Ecto neural progenitor cell (in vitro differentiated cells): ENCODE measurements at regions not wholly inside any gene's neighbourhood (a gene's known extent, or its start where the extent isn't known, plus 50 kb on each side); places are given as distances from the start of the nearest gene placed in this dataset.
A peak's percentile ranks its signal among the peaks of the same experiment; 100 is the strongest.
"Not testable (repeated sequence)": the region's sequence is repeated elsewhere in the genome, so short reads cannot be mapped to it uniquely, and the experiment has no call there.

Source experiments
- DNase-seq: peaks from one replicate; pipeline ENCODE4 v3.0.0-alpha.2; 2018; ENCODE audit warnings: low spot score

DNA sequence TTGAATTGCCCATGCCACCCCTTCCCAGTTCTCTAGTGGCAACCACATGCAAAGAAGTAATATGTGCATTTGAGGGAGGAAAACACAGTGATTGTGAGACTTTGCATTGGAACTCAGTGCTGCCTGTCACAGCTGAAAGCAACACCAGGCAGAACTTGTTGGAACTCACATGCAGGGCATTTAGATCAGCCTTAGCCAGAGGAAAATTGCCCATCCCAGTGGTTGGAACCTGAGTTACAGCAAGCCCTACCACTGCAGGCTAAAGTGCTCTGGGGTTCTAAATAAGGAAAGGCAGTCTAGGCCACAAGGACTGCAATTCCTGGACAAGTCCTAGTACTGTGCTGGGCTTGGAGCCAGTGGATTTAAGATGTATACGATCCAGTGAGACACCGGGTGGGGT is 245.3 kb upstream of the UFL1 start:
- no peak for DNase-seq

DNA sequence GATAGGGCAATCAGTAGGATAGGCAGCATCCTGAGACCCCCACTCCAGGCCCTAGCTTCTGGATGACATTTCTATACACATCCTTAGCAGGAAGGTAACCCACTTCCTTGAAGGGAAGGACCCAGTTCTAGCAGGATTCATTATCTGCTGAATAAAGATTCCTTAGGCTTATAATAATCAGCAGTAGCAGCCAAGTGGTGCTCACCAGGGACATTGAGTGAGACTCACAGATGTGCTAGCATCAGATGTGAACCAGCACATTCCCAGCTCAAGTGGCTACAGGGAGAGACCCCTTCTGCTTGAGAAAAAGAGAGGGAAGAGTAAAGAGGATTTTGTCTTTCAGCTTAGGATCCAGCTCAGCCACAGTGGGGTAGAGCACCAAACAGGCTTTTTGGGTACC is 244.8 kb upstream of the UFL1 start:
- DNase-seq, result no peak

DNA sequence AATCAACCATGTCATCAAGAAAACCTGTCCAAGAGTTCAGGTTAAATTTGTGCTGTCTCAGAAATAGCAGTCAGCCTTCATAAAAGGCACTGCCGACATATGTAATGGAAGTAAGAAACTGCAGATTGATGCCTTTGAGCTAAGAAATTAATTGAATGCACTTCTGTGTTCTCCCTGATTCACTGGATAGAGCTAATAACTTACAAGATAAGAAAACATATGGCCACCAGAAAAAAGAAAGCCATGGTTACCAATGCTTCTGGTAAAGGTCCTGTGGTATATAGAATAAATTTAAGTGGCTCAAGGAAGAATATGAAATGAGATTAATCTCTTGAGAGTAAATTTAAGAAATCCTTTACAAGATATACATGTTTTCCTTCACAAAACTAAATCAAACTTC is 242.5 kb upstream of the UFL1 start:
- no peak for DNase-seq

DNA sequence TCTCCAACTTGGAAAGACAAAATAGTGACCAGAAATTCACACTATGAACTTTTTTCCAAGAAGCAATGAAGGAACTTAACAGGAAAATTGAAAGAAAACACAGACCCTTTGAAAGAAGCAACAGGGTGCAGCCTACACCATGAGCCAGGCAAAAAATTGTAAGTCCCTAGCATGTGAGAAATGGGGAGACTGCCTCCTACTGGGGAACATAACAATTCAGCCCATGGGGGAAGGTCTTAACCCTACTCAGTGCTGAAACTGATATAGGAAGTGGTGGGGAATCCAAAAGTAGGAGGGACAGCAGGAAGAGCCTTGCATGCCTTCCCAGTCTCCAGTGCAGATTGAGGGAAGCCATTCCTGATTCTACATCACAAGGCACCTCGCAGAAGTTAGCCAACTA is 235.1 kb upstream of the UFL1 start:
- DNase-seq, result no peak

DNA sequence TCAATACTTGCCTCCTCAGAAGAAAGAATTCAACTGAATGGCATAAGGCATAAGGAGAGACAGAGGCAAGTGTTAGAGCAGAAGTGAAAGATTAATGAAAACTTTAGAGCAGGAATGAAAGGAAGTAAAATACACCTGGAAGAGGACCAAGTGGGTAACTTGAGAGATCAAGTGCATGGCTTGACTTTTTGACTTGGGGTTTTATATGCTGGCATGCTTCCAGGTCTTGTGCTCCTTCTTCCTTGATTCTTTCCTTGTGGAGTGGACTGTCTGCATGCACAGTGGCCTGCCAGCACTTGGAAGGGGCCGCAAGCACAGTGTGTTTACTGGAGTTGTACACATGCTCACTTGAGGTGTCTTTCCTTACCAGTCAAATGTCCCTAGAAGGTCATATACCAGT is 222.1 kb upstream of the UFL1 start:
- no peak for DNase-seq

DNA sequence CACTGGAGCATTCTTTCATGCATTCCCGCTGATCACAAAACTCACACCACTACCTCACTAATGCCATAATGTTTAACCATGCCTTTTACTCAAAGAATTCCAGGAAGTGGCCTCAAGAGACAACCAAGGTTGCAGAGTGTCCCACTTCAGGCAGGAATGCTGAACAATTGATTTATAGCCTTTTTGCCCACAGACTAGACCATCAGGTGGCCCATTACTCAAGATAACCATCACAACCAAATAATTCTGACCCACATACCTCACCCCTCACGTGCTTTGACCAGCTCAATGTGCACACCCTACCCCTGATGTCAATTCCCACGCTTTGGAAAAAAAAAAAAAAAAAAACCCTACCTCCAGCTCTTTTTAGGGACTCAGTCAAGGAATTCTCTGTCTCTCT is 220.6 kb upstream of the UFL1 start:
- no peak for DNase-seq

DNA sequence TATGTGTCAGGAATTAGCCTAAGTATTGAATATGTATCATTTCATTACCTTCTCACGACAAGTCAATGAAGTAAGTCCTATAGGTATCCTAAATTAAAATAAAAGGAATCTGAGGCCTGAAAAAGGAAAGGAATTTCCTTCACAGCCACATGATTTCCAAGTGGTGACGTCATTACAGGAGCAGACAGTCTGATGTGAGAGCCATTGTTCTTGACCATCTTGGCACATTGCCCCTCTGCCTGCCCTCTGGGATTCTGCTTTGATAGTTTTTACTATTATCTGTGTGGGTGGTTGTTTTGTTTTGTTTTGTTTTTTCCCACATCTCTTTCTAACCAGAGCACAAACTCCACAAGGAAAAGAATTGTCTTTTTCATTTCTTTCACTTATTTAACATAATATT is 219.8 kb upstream of the UFL1 start:
- DNase-seq, result no peak

DNA sequence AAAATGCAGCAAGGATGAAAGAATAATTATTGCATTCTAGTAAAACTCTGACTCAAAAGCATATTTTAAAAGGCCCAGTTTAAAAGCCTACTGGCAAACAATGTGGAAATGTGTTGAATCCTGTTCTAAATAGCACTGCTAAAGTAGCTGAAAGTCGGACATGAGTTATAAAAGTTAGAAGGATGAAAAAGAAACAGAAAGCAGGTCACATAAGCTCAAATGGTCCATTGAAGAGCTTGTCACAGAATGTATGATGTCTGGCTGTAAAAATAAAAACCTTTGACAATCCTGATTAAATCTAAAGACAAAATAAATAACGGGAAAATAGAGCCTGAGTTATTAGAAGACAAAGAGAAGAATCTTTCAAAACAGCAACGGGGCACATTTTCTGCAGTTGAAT is 218.6 kb upstream of the UFL1 start:
- no peak for DNase-seq

DNA sequence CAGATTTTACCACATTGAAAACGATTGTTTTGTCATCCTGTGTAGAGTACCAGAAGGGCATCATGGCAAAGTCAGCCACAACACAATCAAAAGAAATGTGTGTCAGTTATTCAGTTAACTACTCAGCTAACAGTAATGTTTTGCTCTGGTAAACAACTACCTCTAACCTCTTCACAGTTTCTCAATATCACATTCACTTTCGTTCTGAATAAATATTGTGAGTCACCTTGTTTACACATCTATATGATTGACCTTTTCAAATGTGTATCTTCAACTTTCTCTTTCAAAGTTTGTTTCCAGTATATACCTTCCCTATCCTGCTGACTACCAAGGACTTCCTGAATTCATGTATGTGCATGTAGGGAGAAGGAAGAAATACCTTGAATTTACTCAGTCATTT is 216.6 kb upstream of the UFL1 start:
- no peak for DNase-seq

DNA sequence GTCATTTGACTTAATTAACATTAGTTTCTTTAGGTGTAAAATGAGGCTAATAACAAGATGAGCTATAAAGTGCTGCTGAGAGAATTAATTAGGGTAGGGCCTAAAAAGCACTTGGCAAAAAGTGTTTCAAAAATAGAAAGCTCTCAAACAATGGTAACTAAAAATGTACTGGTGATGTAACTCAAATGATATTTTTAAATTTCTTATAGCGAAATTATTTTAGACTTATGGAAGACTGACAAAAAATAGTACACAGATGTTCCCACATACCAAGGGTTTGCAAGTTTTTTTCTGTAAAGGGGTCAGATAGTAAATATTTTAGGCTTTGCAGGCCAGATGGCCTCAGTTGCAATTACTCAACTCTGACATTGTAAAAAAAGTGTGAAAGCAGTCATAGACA is 190.7 kb upstream of the UFL1 start:
- DNase-seq, result no peak

DNA sequence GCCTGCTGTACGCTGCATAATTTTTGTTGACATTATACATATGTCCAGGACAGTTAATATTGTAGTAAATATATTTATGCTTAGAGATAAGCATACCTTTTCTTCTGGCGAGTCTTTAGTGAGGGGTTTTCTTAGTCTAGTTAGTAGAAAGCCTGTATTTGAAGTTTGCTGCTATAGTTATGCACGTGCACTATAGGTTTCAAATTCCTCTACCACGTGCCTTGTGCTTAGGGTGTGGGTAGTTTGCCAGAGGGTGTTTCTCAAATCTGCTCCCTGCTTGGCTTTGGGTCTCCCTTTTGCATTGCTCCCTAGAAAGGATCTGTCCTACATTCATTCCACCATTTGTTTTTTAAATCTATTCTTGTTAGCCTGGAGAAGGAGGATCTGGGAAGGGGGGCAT is 181.4 kb upstream of the UFL1 start:
- DNase-seq, result no peak

DNA sequence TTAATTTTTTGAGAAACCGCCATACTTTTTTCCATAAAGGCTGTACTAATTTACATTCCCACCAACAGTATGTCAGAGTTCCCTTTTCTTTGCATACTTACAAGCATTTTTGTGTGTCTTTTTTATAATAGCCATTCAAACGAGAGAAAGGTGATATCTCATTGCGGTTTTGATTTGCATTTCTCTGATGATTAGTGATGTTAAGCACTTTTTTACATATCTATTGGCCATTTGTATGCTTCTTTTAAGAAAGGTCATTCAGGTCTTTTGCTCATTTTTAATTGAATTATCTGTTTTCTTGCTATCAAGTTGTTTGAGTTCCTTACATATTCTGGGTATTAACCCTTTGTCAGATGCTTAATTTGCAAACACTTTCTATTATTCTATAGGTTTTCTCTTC is 176.1 kb upstream of the UFL1 start:
- DNase-seq, result no peak

DNA sequence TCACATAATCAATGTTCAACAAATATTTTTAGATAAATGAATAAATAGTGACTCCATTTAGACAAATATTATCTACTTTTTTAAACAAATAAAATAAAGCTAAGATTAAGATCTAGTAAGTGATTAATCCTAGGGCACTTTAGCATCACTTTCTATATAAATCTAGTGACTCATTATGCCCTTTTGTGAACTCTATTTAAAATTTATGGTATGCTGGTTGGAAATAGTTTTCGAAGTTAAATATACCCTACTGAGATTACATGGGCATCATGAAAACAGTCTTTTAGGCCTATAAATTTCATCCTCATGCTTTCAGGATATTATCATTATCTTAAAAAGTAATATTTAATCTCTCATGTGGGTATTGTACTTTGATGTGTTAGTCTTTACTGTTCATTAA is 140.4 kb upstream of the UFL1 start:
- DNase-seq, result no peak

DNA sequence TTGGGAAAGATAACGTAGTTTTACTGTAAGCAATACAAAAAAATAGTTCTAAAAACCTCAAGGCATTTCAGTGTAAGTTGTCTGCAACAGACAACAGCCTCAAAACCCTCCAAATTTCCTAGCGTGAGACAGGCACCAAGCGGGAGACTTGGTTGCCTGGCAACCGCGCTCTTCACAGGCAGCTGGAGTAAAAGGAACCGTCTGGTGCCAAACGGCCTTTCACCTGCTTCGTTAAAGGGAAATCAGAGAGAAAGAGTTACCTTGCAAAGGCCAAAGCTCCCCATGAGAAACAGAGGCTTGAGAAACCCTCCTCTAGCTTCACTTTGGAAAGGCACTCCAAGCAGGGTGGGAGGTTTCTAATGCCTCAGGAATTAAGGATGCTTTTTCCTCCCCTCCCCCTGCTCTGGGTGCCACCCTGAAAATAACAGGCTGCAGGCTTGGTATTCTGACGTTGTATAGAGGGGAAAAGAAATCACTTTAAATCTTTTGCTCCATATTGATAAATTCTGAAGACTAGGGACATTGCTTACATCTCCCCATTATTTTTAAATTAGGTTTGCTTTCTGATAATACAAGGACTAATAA is 129.7 kb upstream of the UFL1 start:
- DNase-seq, result peak; percentile 73

DNA sequence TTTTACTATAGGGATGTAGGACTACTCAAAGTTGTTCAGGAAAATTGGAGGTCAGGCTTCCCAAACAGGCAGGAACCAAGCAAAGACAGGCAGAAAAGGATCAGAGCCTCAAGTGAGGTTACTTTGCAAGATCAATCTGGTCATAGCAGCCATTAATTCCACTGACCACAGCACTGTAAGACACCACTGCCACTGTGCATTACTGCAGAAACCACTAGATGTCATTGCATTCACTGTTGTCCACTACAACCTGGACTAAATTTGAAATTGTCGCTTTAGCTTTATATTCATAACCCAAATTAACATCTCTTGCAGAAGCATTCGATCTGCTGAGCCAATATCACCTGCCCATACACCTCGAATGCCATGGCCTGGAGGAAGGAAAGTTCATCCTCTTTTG is 126.9 kb upstream of the UFL1 start:
- no peak for DNase-seq

DNA sequence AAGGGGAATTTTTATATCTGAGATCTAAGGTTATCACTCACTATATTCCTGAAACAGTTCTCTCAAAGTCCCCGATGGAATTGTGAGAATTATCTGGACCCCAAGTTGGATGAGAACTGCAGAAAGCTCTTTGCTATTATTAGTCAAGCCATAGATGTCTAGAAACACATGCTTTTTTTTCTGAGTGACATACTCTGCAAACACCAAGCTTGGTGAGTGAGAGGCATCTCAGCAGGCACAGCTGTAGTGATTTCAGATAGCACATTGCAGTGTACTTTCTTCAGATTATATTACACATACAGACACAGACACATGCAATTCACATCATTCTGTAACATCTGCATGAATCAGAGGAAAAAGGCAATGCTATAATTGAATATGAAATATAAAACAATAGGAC is 111.1 kb upstream of the UFL1 start:
- no peak for DNase-seq

DNA sequence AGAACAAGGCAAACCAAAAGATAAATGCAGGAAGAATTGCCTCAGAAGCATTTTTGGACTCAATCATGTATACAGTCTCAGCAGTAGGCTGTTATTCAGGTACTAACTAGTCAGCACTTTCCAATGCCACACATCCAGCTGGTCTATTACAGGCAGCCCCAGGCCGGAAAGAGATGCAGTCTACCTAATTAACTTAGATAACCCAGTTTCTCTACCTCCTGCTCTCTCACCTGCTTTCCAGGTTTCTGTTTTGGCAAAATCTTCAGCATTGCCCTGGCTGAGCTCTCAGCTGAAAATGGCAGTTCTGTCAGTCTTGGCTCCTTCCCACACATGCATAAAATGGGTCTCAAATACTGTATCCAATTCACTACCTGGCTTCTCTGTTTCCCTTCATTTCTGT is 101.3 kb upstream of the UFL1 start:
- no peak for DNase-seq

DNA sequence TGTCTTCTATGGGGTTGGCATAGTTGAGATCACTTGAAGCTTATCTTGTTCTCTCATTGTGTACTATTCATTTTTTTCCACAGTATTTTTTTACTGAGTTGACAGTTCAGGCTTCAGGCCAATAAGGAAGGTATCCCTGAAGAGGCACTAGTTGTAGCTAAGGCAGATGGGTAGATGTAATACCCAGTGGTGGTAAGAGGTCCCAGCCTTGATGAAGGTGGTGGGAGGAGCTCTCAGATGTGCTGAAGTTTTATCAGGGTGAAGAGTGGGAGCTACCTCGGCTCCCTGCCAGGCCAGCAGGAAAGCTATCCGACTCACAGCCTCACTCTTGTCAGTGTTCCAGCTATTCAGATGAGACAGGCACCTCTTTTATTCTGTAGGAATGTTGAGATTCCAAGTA is 87.7 kb upstream of the UFL1 start:
- DNase-seq, result no peak

DNA sequence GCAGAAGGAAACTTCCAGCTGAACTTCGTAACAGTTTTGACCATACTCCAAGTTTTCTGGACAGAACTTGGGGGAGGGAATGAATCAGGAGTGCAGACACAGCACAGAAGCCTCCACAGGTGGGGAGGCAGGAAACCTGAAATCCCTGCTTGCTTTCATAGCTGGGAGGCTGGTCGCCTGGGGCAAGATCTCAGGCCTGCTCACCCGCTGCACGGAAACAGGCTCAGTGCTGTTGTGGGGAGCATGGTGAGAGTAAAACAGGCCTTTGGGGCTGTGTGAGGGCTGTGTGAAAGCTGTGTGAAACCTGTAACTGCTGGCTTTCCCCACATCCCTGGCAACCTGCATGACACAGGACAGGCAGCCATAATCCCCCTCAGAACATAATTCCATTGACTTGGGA is 85.2 kb upstream of the UFL1 start:
- no peak for DNase-seq

DNA sequence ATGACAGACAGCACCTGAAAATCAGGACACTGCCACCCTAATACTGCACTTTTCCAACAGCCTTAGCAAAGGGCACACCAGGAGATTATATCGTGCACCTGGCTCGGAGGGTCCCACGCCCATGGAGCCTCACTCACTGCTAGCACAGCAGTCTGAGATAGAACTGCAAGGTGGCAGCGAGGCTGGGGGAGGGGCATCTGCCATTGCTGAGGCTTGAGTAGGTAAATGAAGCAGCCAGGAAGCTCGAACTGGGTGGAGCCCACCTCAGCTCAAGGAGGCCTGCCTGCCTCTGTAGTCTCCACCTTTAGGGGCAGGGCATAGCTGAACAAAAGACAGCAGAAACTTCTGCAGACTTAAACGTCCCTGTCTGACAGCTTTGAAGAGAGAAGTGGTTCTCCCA is 84.4 kb upstream of the UFL1 start:
- not testable (repeated sequence) for DNase-seq

DNA sequence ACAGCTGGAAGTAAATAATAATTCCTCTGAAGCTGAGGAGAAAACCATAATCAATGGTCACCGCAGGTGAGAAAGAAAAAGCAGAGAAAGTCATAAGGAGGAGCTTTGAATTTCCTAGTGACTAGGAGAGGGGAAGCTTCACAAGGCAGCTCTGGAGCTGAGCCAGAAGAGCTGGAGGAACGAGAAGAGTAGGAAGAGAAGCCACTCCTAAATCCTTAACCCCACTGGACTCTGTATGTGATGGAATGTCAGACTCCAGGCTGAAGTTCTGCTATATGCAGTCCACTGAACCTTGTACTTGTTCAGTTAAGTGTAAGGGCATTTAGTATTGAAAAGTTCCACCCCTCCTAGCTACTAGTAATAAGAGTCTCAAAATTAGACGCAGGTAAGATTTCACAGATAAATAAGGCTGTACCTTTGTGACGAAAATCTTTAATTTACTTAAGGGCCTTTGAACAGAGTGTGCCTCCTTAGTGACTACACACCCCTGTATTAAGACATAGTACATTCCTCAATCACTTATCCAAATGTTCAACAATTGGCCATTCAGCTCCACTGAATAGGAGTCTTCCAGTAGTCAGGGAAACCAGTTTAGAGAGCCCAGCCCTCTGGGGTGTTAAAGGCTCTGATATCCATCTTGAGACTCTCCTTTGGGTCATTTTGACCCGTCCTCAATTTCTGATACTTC is 71.4 kb upstream of the UFL1 start:
- no peak for DNase-seq

DNA sequence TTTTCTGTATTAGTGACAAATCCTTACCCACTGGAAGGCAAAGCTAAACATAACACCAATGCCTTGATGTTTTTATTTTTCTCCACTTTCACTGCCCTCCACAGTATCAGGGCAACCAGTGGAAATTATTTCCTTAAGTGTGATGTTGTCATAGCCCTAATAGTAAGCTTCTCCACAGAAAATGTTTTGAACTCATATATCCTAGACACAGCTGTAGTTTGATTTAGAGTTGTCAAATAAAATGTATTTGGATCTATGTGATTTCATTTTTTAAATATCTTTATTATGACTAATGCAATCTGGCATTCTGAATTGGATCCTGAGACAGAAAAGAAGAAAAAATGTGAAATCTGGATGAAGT is 70.9 kb upstream of the UFL1 start:
- no peak for DNase-seq

DNA sequence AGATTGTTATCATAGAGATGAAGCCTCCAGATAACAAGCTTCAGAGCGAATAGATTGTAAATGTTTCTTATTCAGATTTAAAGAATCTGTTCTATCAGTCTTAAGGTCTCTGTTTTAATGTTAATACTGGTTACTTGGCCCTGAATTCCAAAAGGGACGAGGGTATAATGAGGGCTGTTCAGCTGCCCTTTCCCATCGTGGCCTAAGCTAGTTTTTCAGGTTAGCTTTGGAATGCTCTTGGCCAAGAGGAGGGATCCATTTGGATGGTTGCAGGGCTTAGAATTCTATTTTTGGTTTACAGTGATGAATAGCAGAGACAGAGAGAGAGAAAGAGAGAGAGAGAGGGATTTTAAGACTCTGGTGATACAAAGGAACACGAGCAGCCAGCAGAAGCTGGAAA is 62.8 kb upstream of the UFL1 start:
- DNase-seq, result no peak

DNA sequence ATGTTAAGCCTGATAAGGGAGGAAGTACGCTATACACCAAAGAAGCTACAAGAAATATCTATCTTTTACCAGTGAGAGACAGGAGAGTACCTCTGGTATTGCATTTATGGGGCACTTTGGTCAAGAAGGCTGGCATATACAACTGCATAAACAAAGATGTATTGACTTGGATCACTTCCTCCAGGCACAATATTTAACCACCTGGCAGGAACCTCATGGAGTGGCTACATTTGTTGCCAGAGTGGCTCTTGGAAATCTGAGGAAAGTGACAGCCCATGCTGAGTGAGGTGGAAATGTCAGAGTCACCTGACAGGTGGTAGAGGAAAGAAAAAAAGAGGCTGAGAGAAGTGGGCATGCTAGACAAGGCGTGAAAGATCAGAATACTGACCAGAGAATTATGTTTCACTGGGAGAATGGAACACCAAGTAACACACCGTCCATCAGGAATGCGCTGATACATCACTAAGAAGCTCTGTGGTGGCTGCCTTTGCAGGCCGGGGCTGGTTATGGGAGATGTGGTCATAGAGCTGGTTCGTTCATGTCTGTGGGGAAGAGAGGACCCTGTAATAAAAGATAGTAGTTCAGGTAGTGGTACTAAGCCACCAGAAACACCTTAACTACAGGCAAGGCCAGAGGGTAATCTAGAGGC is 61.4 kb upstream of the UFL1 start:
- no peak for DNase-seq
